G401.6 (cell line): ENCODE measurements at regions not wholly inside any gene's neighbourhood (a gene's known extent, or its start where the extent isn't known, plus 50 kb on each side); places are given as distances from the start of the nearest gene placed in this dataset.
A peak's percentile ranks its signal among the peaks of the same experiment; 100 is the strongest.

Experiments
- FAIRE-seq: peaks from 2 replicates; lab custom pipeline; 2012; peaks lifted over from hg19 to GRCh38; lab: Jason Lieb, UNC

- no peak for FAIRE-seq
These were observed 58.3 kb upstream of the NEUROD6 start for GRCh38 chr7:31398815-31399214.

- no peak for FAIRE-seq
These were observed 66.7 kb upstream of the NEUROD6 start for GRCh38 chr7:31407178-31407676.

- FAIRE-seq, result no peak
These were observed 67.7 kb upstream of the NEUROD6 start for GRCh38 chr7:31408140-31408729.

- no peak for FAIRE-seq
These were observed 69.7 kb upstream of the NEUROD6 start for GRCh38 chr7:31410265-31410664.

GRCh38 chr7:31411416-31411815 is 70.9 kb upstream of the NEUROD6 start:
- no peak for FAIRE-seq

- no peak for FAIRE-seq
These were observed 73.2 kb upstream of the NEUROD6 start for GRCh38 chr7:31413766-31414165.

GRCh38 chr7:31416381-31416870 is 75.9 kb upstream of the NEUROD6 start:
- FAIRE-seq, result no peak

GRCh38 chr7:31418928-31419327 is 78.4 kb upstream of the NEUROD6 start:
- no peak for FAIRE-seq

GRCh38 chr7:31419505-31420055 is 79.1 kb upstream of the NEUROD6 start:
- FAIRE-seq, result no peak

GRCh38 chr7:31420948-31421347 is 80.4 kb upstream of the NEUROD6 start:
- no peak for FAIRE-seq

GRCh38 chr7:31421607-31422006 is 81.1 kb upstream of the NEUROD6 start:
- no peak for FAIRE-seq

GRCh38 chr7:31423994-31424393 is 83.5 kb upstream of the NEUROD6 start:
- peak; percentile 63 for FAIRE-seq

GRCh38 chr7:31432176-31432575 is 81.7 kb upstream of the ITPRID1 start:
- FAIRE-seq, result no peak

GRCh38 chr7:31432836-31433340 is 81.0 kb upstream of the ITPRID1 start:
- no peak for FAIRE-seq

GRCh38 chr7:31437250-31437865 is 76.5 kb upstream of the ITPRID1 start:
- no peak for FAIRE-seq

- FAIRE-seq, result no peak
These were observed 74.7 kb upstream of the ITPRID1 start for GRCh38 chr7:31439165-31439564.

- FAIRE-seq, result no peak
These were observed 73.4 kb upstream of the ITPRID1 start for GRCh38 chr7:31440511-31440910.

- FAIRE-seq, result no peak
These were observed 71.3 kb upstream of the ITPRID1 start for GRCh38 chr7:31442626-31443025.

- no peak for FAIRE-seq
These were observed 70.4 kb upstream of the ITPRID1 start for GRCh38 chr7:31443457-31443856.

GRCh38 chr7:31444196-31444595 is 69.7 kb upstream of the ITPRID1 start:
- no peak for FAIRE-seq

GRCh38 chr7:31445686-31446355 is 68.1 kb upstream of the ITPRID1 start:
- FAIRE-seq, result no peak

GRCh38 chr7:31448649-31449048 is 65.2 kb upstream of the ITPRID1 start:
- no peak for FAIRE-seq

- FAIRE-seq, result no peak
These were observed 58.0 kb upstream of the ITPRID1 start for GRCh38 chr7:31455844-31456243.
